ENCODE measurements at regions not wholly inside any gene's neighbourhood (a gene's known extent, or its start where the extent isn't known, plus 50 kb on each side); places are given as distances from the start of the nearest gene placed in this dataset.

GRCh38 chrX:33307911-33308354 lies 96.6 kb upstream of the DMD start:
- Histone ChIP-seq H3K4me1 (ENCODE audit: insufficient read depth) (no peaks in the 10 kb centered on the region), H3K27ac (no peak overlapping the region), H3K36me3 (ENCODE audit: low read depth) (no peaks in the 10 kb centered on the region), H3K9ac (no peak overlapping the region), H3K27me3 (replicated peaks; ENCODE audit: insufficient read depth) (no peaks in the 10 kb centered on the region), H3K79me2 (ENCODE audit: insufficient read depth) (no peaks in the 10 kb centered on the region), H3K9me2 (ENCODE audit: insufficient read depth) (no peaks in the 10 kb centered on the region), H4K20me1 (ENCODE audit: insufficient read depth) (no peaks in the 10 kb centered on the region), H2AFZ (no peak overlapping the region), H3K4me2 (ENCODE audit: unreplicated experiment) (no peak overlapping the region), H3K9me3 (ENCODE audit: low read depth) (no peaks in the 10 kb centered on the region), H3F3A (ENCODE audit: insufficient read depth) (no peaks in the 10 kb centered on the region), H3K4me3 (no peak overlapping the region)
- TF ChIP-seq EZH2 (IDR thresholded peaks at IDR 0.05; ENCODE audit: insufficient read depth, poor library complexity, severe bottlenecking) (no peak), EZH2phosphoT487 (IDR thresholded peaks at IDR 0.05; ENCODE audit: insufficient read depth, low read depth) (no peak)
- in situ Hi-C loops (cut with MboI), result no loop called here
- DNase-seq, result no peak
- 3 to 5% methylated on average over 2 of the region's 2 CpGs for WGBS, 2 experiments (ENCODE audit: low coverage in 1 of 2, low lambda C conversion rate in 2 of 2, missing lambda C conversion rate in 2 of 2)

- H2AFZ ChIP-seq, result no peak overlapping the region
- H4K20me1 ChIP-seq (ENCODE audit: insufficient read depth), result no peaks in the 10 kb centered on the region
- no peak overlapping the region for H3K9ac ChIP-seq
- DNase-seq, result no peak
- in situ Hi-C loops (cut with MboI), result no loop called here
- no peaks in the 10 kb centered on the region for H3F3A ChIP-seq (ENCODE audit: insufficient read depth)
- TF ChIP-seq EZH2phosphoT487 (IDR thresholded peaks at IDR 0.05; ENCODE audit: insufficient read depth, low read depth), result no peak
- no peaks in the 10 kb centered on the region for H3K36me3 ChIP-seq (ENCODE audit: low read depth)
- H3K9me3 ChIP-seq (ENCODE audit: low read depth), result no peaks in the 10 kb centered on the region
- no peak overlapping the region for H3K4me3 ChIP-seq
- no peak overlapping the region for H3K27ac ChIP-seq
- no peaks in the 10 kb centered on the region for H3K4me1 ChIP-seq (ENCODE audit: insufficient read depth)
- H3K79me2 ChIP-seq (ENCODE audit: insufficient read depth), result no peaks in the 10 kb centered on the region
- H3K27me3 ChIP-seq (replicated peaks; ENCODE audit: insufficient read depth), result no peaks in the 10 kb centered on the region
- 30 to 43% methylated on average over 4 to 5 of the region's 5 CpGs for WGBS, 2 experiments (ENCODE audit: low coverage in 1 of 2, low lambda C conversion rate in 2 of 2, missing lambda C conversion rate in 2 of 2)
- no peaks in the 10 kb centered on the region for H3K9me2 ChIP-seq (ENCODE audit: insufficient read depth)
- no peak overlapping the region for H3K4me2 ChIP-seq (ENCODE audit: unreplicated experiment)
Observed at GRCh38 chrX:33298622-33299021, 87.3 kb upstream of the DMD start.

- H3F3A ChIP-seq (ENCODE audit: insufficient read depth), result no peaks in the 10 kb centered on the region
- in situ Hi-C loops (cut with MboI), result no loop called here
Observed at GRCh38 chrX:33285550-33285949, 74.2 kb upstream of the DMD start.

GRCh38 chrX:33277046-33277445 lies 65.7 kb upstream of the DMD start:
- in situ Hi-C loops (cut with MboI), result no loop called here
- H3K4me2 ChIP-seq (ENCODE audit: unreplicated experiment), result no peak overlapping the region
- no peaks in the 10 kb centered on the region for H3K9me2 ChIP-seq (ENCODE audit: insufficient read depth)
- no peak overlapping the region for H3K4me3 ChIP-seq
- H3K36me3 ChIP-seq (ENCODE audit: low read depth), result no peaks in the 10 kb centered on the region
- H2AFZ ChIP-seq, result no peak overlapping the region
- H3K27ac ChIP-seq, result no peak overlapping the region
- H3K9ac ChIP-seq, result no peak overlapping the region
- H3F3A ChIP-seq (ENCODE audit: insufficient read depth), result no peaks in the 10 kb centered on the region
- no peaks in the 10 kb centered on the region for H3K27me3 ChIP-seq (replicated peaks; ENCODE audit: insufficient read depth)
- H3K9me3 ChIP-seq (ENCODE audit: low read depth), result no peaks in the 10 kb centered on the region
- H3K79me2 ChIP-seq (ENCODE audit: insufficient read depth), result no peaks in the 10 kb centered on the region
- no peaks in the 10 kb centered on the region for H3K4me1 ChIP-seq (ENCODE audit: insufficient read depth)
- no peak for DNase-seq
- H4K20me1 ChIP-seq (ENCODE audit: insufficient read depth), result no peaks in the 10 kb centered on the region
- TF ChIP-seq EZH2 (IDR thresholded peaks at IDR 0.05; ENCODE audit: insufficient read depth, poor library complexity, severe bottlenecking), result no peak
- no peak for TF ChIP-seq EZH2phosphoT487 (IDR thresholded peaks at IDR 0.05; ENCODE audit: insufficient read depth, low read depth)
- WGBS, 2 experiments (ENCODE audit: low coverage in 1 of 2, low lambda C conversion rate in 2 of 2, missing lambda C conversion rate in 2 of 2), result 18 to 33% methylated on average over 3 of the region's 3 CpGs

More at GRCh38 chrX:33285550-33285949, 74.2 kb upstream of the DMD start:
- no peak overlapping the region for H3K4me3 ChIP-seq
- H2AFZ ChIP-seq, result no peak overlapping the region
- H3K36me3 ChIP-seq (ENCODE audit: low read depth), result no peaks in the 10 kb centered on the region
- no peak overlapping the region for H3K27ac ChIP-seq
- H3K4me1 ChIP-seq (ENCODE audit: insufficient read depth), result no peaks in the 10 kb centered on the region
- H3K9me3 ChIP-seq (ENCODE audit: low read depth), result no peaks in the 10 kb centered on the region
- H3K4me2 ChIP-seq (ENCODE audit: unreplicated experiment), result no peak overlapping the region
- TF ChIP-seq EZH2phosphoT487 (IDR thresholded peaks at IDR 0.05; ENCODE audit: insufficient read depth, low read depth) (no peak), EZH2 (IDR thresholded peaks at IDR 0.05; ENCODE audit: insufficient read depth, poor library complexity, severe bottlenecking) (no peak)
- no peaks in the 10 kb centered on the region for H4K20me1 ChIP-seq (ENCODE audit: insufficient read depth)
- H3K9me2 ChIP-seq (ENCODE audit: insufficient read depth), result no peaks in the 10 kb centered on the region
- DNase-seq, result no peak
- WGBS, 2 experiments (ENCODE audit: low coverage in 1 of 2, low lambda C conversion rate in 2 of 2, missing lambda C conversion rate in 2 of 2), result 0% methylated on average over 1 of the region's 1 CpG
- H3K27me3 ChIP-seq (replicated peaks; ENCODE audit: insufficient read depth), result no peaks in the 10 kb centered on the region
- H3K79me2 ChIP-seq (ENCODE audit: insufficient read depth), result no peaks in the 10 kb centered on the region
- H3K9ac ChIP-seq, result no peak overlapping the region

GRCh38 chrX:33273535-33273934 lies 62.2 kb upstream of the DMD start:
- Histone ChIP-seq H3K9me2 (ENCODE audit: insufficient read depth) (no peaks in the 10 kb centered on the region), H3F3A (ENCODE audit: insufficient read depth) (no peaks in the 10 kb centered on the region), H3K9ac (no peak overlapping the region), H3K79me2 (ENCODE audit: insufficient read depth) (no peaks in the 10 kb centered on the region), H3K27ac (no peak overlapping the region), H3K4me1 (ENCODE audit: insufficient read depth) (no peaks in the 10 kb centered on the region), H3K4me2 (ENCODE audit: unreplicated experiment) (no peak overlapping the region), H3K36me3 (ENCODE audit: low read depth) (no peaks in the 10 kb centered on the region), H3K9me3 (ENCODE audit: low read depth) (no peaks in the 10 kb centered on the region), H4K20me1 (ENCODE audit: insufficient read depth) (no peaks in the 10 kb centered on the region), H3K27me3 (replicated peaks; ENCODE audit: insufficient read depth) (no peaks in the 10 kb centered on the region), H3K4me3 (no peak overlapping the region), H2AFZ (no peak overlapping the region)
- DNase-seq, result no peak
- 25 to 35% methylated on average over 1 of the region's 1 CpG for WGBS, 2 experiments (ENCODE audit: low coverage in 1 of 2, low lambda C conversion rate in 2 of 2, missing lambda C conversion rate in 2 of 2)
- TF ChIP-seq EZH2phosphoT487 (IDR thresholded peaks at IDR 0.05; ENCODE audit: insufficient read depth, low read depth) (no peak), EZH2 (IDR thresholded peaks at IDR 0.05; ENCODE audit: insufficient read depth, poor library complexity, severe bottlenecking) (no peak)
- in situ Hi-C loops (cut with MboI), result no loop called here

Measured in GM23248 (cell line).